Ovary (tissue), 3 donors: ENCODE measurements at regions not wholly inside any gene's neighbourhood (a gene's known extent, or its start where the extent isn't known, plus 50 kb on each side); places are given as distances from the start of the nearest gene placed in this dataset.

ENCODE experiments used
- POLR2A ChIP-seq: fragments of 450-650 bp; IDR thresholded peaks from one replicate; pipeline ENCODE4 v1.6.1; 2017; ENCODE audit warnings: antibody characterized with exemption, mild to moderate bottlenecking, moderate library complexity
- TF ChIP-seq, protein P1 (sequence below), 3 donors: fragments of 450-650 bp in 2 of 3; fragments of 200-600 bp in 1 of 3; IDR thresholded peaks; one replicate each; pipeline versions ENCODE4 v1.5.1 to v1.8.0; 2016 to 2022; ENCODE audit warnings: antibody characterized with exemption in 3 of 3, mild to moderate bottlenecking in 1 of 3
- donor health status: DM: no; HTN: no; CAD: no.

DNA sequence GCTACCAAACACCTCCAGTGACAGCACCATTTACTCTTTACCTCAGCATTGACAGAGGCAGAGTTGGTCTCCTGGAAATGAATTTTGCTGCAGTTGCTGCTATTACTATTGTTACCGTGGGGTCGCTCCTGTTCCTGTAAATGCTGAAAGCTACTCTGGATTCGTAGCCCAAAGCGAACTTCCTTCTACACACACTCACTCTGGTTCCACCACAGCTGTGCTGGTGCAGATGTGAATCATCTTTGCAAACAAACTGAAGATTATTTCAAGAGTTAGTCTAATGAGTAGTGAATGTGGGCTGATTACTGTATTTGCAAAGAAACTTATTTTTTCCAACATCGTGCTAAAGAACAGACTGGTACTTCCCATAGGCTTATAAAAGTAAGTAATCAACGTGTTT lies 304.0 kb downstream of the LPIN1 start:
- TF ChIP-seq POLR2A: no peak
- TF ChIP-seq, protein P1, sequence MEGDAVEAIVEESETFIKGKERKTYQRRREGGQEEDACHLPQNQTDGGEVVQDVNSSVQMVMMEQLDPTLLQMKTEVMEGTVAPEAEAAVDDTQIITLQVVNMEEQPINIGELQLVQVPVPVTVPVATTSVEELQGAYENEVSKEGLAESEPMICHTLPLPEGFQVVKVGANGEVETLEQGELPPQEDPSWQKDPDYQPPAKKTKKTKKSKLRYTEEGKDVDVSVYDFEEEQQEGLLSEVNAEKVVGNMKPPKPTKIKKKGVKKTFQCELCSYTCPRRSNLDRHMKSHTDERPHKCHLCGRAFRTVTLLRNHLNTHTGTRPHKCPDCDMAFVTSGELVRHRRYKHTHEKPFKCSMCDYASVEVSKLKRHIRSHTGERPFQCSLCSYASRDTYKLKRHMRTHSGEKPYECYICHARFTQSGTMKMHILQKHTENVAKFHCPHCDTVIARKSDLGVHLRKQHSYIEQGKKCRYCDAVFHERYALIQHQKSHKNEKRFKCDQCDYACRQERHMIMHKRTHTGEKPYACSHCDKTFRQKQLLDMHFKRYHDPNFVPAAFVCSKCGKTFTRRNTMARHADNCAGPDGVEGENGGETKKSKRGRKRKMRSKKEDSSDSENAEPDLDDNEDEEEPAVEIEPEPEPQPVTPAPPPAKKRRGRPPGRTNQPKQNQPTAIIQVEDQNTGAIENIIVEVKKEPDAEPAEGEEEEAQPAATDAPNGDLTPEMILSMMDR (IDR thresholded peaks at IDR 0.05): no peak
